ENCODE measurements at regions not wholly inside any gene's neighbourhood (a gene's known extent, or its start where the extent isn't known, plus 50 kb on each side); places are given as distances from the start of the nearest gene placed in this dataset. TPM values are rescaled to one million over a fixed set of nuclear protein-coding genes. Genes with fewer than 3 reads are reported as not detected.
"Not testable (repeated sequence)": the region's sequence is repeated elsewhere in the genome, so short reads cannot be mapped to it uniquely, and the experiment has no call there.

DNA sequence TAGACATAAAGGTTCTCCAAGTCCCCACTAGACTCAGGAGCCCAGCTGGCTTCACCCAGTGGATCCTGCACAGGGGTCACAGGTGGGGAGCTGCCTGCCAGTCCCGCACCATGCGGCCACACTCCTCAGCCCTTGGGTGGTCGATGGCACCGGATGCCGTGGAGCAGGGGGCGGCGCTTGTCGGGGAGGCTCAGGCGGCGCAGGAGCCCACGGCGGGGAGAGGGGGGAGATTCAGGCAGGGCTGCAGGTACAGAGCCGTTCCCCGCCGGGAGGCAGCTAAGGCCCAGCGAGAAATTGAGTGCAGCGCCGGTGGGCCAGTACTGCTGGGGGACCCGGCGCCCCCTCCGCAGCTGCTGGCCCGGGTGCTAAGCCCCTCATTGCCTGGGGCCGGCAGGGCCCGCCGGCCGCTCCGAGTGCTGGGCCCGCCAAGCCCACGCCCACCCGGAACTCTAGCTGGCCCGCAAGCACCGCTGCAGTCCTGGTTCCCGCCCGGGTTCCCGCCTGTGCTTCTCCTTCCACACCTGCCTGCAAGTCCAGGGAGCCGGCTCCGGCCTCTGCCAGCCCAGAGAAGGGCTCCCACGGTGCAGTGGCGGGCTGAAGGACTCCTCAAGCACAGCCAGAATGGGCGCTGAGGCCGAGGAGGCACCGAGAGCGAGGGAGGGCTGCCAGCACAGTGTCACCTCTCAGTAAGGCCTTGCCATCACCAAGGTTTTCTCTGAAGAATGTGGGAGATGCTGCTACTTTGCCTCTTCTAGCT, 58.4 kb upstream of the PPP1R12A start:
- H3K4me1 ChIP-seq, result no peaks in the 10 kb centered on the region
- H3K4me3 ChIP-seq, result no peak overlapping the region
- no peaks in the 10 kb centered on the region for H3K27me3 ChIP-seq
- no peak for DNase-seq
- no peak for TF ChIP-seq POLR2A (IDR thresholded peaks at IDR 0.05)
- TF ChIP-seq, protein P1, sequence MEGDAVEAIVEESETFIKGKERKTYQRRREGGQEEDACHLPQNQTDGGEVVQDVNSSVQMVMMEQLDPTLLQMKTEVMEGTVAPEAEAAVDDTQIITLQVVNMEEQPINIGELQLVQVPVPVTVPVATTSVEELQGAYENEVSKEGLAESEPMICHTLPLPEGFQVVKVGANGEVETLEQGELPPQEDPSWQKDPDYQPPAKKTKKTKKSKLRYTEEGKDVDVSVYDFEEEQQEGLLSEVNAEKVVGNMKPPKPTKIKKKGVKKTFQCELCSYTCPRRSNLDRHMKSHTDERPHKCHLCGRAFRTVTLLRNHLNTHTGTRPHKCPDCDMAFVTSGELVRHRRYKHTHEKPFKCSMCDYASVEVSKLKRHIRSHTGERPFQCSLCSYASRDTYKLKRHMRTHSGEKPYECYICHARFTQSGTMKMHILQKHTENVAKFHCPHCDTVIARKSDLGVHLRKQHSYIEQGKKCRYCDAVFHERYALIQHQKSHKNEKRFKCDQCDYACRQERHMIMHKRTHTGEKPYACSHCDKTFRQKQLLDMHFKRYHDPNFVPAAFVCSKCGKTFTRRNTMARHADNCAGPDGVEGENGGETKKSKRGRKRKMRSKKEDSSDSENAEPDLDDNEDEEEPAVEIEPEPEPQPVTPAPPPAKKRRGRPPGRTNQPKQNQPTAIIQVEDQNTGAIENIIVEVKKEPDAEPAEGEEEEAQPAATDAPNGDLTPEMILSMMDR (IDR thresholded peaks at IDR 0.05), result no peak
- no peaks in the 10 kb centered on the region for H3K36me3 ChIP-seq
- no peak overlapping the region for H3K27ac ChIP-seq
- intact Hi-C loops (cut with DNase I; ENCODE audit: low total_unique reads), result no loop called here
- H3K9me3 ChIP-seq, result no peaks in the 10 kb centered on the region

DNA sequence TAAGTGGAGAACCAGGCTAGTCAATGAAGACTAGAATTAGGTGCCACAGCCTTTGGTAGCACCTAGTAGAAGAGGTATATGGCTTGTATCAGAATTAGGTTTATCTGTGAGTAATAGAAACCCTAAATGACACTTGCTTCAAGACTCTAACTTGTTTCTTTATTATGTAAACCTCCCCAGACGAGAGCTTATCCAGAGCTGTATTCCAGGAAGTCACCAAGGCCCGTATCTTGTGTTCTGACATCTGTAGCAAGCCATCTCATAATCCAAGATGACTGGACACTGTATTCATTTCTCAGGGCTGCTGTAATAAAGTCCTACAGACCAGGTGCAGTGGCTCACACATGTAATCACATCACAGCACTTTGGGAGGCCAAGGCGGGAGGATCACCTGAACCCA, 56.7 kb upstream of the PPP1R12A start:
- intact Hi-C loops (cut with DNase I; ENCODE audit: low total_unique reads), result no loop called here
- H3K27ac ChIP-seq, result no peak overlapping the region
- DNase-seq, result no peak
- no peaks in the 10 kb centered on the region for H3K27me3 ChIP-seq
- H3K36me3 ChIP-seq, result no peaks in the 10 kb centered on the region
- TF ChIP-seq, protein P1 (IDR thresholded peaks at IDR 0.05), result no peak
- no peak for TF ChIP-seq POLR2A (IDR thresholded peaks at IDR 0.05)
- no peaks in the 10 kb centered on the region for H3K4me1 ChIP-seq
- no peak overlapping the region for H3K4me3 ChIP-seq
- no peaks in the 10 kb centered on the region for H3K9me3 ChIP-seq

DNA sequence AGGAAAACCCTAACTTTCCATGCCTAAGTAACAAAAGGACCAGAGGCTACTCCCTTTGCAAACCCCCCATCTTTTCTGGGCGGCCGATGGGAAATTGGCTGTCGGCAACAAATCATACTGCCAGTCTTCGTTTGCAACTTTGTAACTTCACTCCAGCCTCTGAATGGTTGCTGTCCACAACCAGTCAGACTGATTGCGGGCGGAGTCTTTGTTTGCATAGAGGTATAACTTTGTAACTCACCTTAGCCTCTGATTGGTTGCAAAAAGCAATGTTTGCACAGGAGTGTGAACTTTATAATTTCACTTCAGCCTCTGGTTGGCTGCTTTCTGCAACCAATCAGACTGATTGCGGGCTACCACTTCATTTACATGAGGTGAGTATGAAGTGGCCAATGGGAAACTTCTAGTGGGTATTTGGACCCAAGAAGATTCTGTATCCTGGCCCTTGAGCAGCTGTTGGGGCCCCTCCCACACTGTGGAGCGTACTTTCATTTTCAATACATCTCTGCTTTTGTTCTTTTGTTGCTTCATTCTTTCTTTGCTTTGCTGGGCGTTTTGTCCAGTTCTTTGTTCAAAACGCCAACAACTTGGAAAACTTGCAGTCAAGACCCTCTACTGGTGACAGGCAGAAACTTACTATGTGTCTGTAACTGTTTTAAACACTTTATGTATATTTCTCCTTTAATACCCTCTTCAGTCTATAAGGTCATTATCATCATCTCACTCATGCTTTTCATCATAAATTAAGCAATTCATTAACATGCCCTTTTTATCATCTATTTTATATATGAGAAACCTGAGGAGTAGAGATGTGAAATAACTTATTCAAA, 55.8 kb upstream of the PPP1R12A start:
- H3K27me3 ChIP-seq; H3K4me1 ChIP-seq; intact Hi-C loops (cut with DNase I; ENCODE audit: low total_unique reads); H3K27ac ChIP-seq; H3K4me3 ChIP-seq; H3K9me3 ChIP-seq; DNase-seq; H3K36me3 ChIP-seq: not testable (repeated sequence)

DNA sequence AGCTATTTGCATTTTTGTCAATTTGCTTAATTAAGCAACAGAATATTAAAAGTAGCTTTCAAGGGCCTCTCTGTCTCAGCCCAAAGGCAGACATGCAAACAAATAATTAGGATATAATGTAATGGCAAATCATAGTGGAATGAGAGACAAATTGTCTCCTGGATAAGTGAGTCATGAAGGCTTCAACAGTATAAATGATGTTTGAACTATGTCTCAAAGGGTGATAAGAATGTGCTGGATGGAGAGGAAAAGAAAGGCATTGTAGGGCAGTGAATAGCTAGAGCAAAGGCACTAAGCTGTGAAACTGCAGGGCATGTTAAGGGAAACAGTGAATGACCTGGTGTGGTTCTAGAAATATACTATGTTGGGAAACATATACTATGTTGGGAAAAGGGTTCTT, 53.5 kb upstream of the PPP1R12A start:
- H3K27ac ChIP-seq, result no peak overlapping the region
- H3K4me1 ChIP-seq, result no peaks in the 10 kb centered on the region
- no peaks in the 10 kb centered on the region for H3K36me3 ChIP-seq
- no peak overlapping the region for H3K4me3 ChIP-seq
- no peak for DNase-seq
- intact Hi-C loops (cut with DNase I; ENCODE audit: low total_unique reads), result no loop called here
- no peaks in the 10 kb centered on the region for H3K9me3 ChIP-seq
- no peak for TF ChIP-seq POLR2A (IDR thresholded peaks at IDR 0.05)
- TF ChIP-seq, protein P1 (IDR thresholded peaks at IDR 0.05), result no peak
- no peaks in the 10 kb centered on the region for H3K27me3 ChIP-seq

DNA sequence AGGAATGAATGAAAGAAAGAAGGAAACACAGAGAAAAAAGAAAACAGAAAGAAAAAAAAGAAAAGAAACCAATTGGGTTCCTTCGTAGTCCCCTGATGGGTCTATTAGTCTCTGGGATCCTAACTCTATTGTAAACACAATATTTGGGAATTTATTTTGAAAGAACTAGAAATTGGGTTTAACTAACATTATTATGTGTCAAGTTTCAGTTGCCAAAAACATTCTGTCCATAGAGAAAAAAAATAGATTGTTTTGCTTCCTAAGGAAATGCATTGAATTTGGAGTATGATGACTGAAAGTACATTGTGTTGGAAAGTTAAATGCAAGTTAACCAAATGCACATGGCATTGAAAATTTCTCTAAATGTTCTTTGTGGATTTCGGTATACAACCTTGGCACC, 52.8 kb upstream of the PPP1R12A start:
- H3K4me3 ChIP-seq, result no peak overlapping the region
- no peak overlapping the region for H3K27ac ChIP-seq
- H3K9me3 ChIP-seq, result no peaks in the 10 kb centered on the region
- H3K36me3 ChIP-seq, result no peaks in the 10 kb centered on the region
- no peaks in the 10 kb centered on the region for H3K4me1 ChIP-seq
- TF ChIP-seq, protein P1 (IDR thresholded peaks at IDR 0.05), result no peak
- no peak for TF ChIP-seq POLR2A (IDR thresholded peaks at IDR 0.05)
- H3K27me3 ChIP-seq, result no peaks in the 10 kb centered on the region
- DNase-seq, result no peak
- intact Hi-C loops (cut with DNase I; ENCODE audit: low total_unique reads), result no loop called here

Small RNAs in the stretch of these regions (small RNA-seq; reads per million reads assigned to genes)
- gene SNRPGP20, result not detected

Measured in uterus (tissue), 3 donors.